ES-I3 (cell line): ENCODE measurements at regions not wholly inside any gene's neighbourhood (a gene's known extent, or its start where the extent isn't known, plus 50 kb on each side); places are given as distances from the start of the nearest gene placed in this dataset.

ENCODE experiments used
- H3K36me3 ChIP-seq: 2 replicates; pipeline ENCODE4 v1.6.1; 2013; ENCODE audit warnings: mild to moderate bottlenecking, low read length, control low read depth, moderate library complexity; ENCODE audit not compliant: insufficient read depth
- H3K4me1 ChIP-seq: 2 replicates; pipeline ENCODE4 v1.6.1; 2013; ENCODE audit warnings: mild to moderate bottlenecking, control low read depth, low read length; ENCODE audit not compliant: insufficient read depth
- H3K9ac ChIP-seq: 2 replicates; pipeline ENCODE4 v1.6.1; 2013; ENCODE audit warnings: low read depth, mild to moderate bottlenecking, low read length, moderate library complexity
- H3K9me3 ChIP-seq: 2 replicates; pipeline ENCODE4 v1.6.1; 2013; ENCODE audit warnings: mild to moderate bottlenecking, low read length, moderate library complexity; ENCODE audit not compliant: control insufficient read depth, insufficient read depth

DNA sequence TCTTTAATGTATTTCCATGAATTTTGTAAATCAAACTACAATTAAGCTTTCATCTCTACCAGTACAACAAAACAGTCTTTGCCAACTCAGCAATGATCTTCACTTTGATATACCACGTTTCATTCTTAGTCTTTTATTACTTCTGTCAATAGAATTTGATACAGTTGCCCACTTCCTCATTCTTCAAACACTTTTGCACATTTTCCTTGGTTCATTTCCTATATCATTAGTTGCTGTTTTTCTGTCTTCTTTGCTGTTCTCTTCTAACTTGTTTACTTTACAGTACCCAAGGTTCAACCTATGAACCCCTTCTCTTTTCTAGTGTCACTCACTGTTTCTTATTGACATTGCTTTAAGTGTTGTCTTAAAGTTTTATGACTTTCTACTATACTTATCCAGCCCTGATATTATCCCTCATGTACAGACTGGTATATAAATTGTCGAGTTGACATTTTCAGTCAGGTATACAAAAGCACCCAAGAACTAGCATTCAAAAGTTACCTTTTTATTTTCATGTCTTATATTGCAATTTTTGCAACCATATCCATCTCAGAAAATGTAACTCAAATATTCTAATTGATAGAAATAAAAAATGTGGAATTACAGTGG lies 903.1 kb downstream of the NSUN3 start:
- Histone ChIP-seq H3K4me1 (no peaks in the 10 kb centered on the region), H3K9me3 (no peaks in the 10 kb centered on the region), H3K36me3 (no peaks in the 10 kb centered on the region), H3K9ac (no peak overlapping the region)

DNA sequence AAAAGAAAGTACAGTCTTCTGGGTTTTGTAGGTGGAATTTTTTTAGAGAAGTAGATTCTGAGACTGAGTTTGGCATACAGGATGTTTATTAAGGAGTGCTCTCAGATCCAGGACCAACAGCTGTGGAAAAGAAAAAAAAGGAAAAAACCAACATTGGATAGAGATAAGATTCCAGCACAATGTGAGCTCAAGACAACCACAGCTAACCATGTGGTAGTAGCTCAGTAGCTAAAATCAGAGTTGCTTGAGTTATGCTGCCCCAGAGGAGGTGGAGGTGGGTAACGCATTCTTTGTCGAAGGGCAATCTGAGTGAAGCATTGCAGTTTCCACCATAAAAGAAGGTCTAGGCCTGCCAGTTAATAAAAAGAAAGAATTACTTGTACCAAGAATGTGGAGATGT lies 904.3 kb downstream of the NSUN3 start:
- Histone ChIP-seq H3K4me1 (no peaks in the 10 kb centered on the region), H3K9ac (no peak overlapping the region), H3K9me3 (no peaks in the 10 kb centered on the region), H3K36me3 (no peaks in the 10 kb centered on the region)

DNA sequence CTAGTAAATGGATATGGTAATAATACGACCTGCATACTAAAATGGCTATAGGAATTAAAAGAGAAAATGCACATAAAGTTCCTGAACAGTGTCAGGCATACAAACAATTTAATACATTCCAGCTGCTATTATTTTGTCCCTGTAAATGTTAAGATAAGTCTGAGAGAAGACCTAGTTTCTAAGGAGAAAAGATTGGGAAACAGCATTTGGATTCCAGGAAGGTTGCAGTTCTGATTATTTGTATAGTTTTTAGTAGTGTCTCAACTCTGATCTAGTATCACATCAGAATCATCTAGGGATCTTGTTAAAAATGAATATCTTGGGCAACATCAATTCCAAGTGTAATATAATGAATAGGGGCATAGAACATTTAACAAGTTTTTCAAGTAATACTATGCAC lies 905.7 kb downstream of the NSUN3 start:
- no peak overlapping the region for H3K9ac ChIP-seq
- no peaks in the 10 kb centered on the region for H3K9me3 ChIP-seq
- no peaks in the 10 kb centered on the region for H3K4me1 ChIP-seq
- no peaks in the 10 kb centered on the region for H3K36me3 ChIP-seq

DNA sequence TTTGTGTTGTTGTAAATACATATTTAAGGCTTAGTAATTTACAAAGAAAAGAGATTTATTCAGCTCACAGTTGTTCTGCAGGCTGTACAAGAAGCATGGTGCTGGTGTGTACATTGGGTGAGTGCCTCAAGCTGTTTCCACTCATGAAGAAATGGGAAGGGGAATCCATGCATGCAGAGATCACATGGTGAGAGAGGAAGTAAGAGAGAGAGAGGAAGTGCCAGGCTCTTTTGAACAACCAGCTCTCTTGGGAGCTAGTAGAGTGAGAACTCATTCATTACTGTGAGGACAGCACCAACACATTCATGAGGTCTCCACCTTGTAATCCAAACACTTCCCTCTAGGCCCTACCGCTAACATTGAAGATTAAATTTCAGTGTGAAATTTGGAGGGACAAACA lies 909.2 kb downstream of the NSUN3 start:
- Histone ChIP-seq H3K36me3 (no peaks in the 10 kb centered on the region), H3K4me1 (no peaks in the 10 kb centered on the region), H3K9ac (no peak overlapping the region), H3K9me3 (no peaks in the 10 kb centered on the region)

DNA sequence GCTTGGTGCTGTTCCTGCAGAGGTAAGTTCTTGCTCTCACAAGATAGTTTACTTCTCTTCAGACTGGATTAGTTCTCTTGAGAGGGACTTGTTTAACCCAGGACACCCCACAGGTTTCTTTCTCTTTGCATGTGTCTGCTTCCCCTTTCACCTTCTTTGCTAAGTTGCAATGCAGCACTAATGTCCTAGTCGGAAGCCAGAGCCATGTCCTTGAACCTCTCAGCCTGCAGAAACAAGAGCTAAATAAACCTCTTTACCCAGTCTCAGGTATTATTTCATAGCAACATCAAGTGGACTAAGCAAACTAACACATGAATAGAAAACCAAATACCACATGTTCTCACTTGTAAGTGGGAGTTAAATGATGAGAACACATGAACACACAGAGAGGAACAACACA lies 915.2 kb downstream of the NSUN3 start:
- no peaks in the 10 kb centered on the region for H3K9me3 ChIP-seq
- H3K36me3 ChIP-seq: no peaks in the 10 kb centered on the region
- no peak overlapping the region for H3K9ac ChIP-seq
- no peaks in the 10 kb centered on the region for H3K4me1 ChIP-seq

DNA sequence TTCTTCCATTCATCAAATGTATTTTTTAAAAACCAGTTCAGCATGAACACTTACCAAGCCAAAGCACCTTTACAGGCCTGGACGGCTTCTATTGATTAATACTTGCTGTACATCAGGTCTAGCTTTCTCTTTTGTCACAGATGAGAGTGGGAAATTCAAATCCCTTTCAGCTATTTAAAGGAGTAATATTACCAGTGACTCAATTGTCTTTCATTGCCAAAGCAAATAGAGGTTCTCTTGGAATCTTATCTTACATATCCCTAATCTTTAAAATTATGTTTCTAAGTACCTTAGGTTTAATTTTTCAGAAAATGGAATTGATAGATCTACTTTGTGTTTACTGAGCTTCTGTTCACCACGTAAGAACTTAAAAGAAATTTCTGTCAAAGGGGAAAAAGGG lies 922.9 kb downstream of the NSUN3 start:
- no peak overlapping the region for H3K9ac ChIP-seq
- H3K9me3 ChIP-seq: no peaks in the 10 kb centered on the region
- H3K4me1 ChIP-seq: no peaks in the 10 kb centered on the region
- H3K36me3 ChIP-seq: no peaks in the 10 kb centered on the region

DNA sequence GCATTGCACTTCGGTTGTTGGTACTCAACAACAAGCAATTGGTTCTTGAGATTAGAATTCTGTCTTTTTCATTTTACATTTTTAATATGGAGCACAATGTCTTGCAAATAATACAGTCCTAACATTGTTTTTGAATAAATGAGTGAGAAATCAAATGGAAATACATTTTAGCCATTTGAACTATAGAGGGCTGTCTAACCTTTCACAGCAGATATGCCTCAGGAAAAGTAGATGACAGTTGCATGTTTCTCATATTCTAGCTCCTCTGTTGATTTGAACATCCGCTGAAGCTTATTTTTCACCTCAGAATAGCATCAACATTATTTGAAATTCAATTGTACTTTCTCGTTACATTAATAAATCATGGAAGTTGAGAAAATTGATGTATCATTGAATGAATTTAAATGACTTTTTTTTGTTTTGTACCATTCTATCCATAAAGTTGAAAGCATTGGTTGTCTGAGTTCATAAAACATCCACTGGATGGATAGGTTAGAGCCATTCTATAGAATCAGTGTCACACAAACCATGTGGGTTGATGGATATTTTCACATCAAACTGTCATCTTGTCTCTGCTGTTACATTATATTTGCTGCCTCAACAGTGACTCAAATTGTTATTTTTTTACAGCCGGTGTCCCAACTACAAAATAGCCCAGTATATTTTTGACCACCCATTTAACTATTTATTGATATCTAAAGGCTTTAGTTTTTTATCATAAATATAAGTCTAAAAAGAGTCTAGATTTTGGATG lies 928.3 kb downstream of the NSUN3 start:
- no peaks in the 10 kb centered on the region for H3K4me1 ChIP-seq
- H3K36me3 ChIP-seq: no peaks in the 10 kb centered on the region
- H3K9me3 ChIP-seq: no peaks in the 10 kb centered on the region
- H3K9ac ChIP-seq: no peak overlapping the region

DNA sequence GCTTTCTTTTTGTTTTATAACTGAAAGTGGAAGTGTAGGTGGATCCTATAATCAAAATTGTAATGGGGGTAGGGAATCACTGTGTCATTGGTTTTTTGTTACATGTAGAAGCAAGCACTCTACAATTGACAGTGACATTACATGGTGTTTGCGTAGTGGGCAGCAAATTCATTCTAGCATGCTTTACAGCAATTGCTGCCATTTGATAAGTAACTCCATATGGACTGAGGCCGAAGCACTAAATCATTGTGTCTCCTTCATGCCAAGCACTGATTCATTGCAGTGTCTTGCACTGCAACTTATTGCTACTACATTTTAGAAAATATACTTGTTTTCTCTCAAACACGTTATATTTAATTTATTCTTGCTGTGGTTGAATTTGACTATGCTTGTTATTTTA lies 933.9 kb downstream of the NSUN3 start:
- no peaks in the 10 kb centered on the region for H3K4me1 ChIP-seq
- no peaks in the 10 kb centered on the region for H3K36me3 ChIP-seq
- H3K9me3 ChIP-seq: no peaks in the 10 kb centered on the region; the same call in 1 of the 2 replicates
- no peak overlapping the region for H3K9ac ChIP-seq

DNA sequence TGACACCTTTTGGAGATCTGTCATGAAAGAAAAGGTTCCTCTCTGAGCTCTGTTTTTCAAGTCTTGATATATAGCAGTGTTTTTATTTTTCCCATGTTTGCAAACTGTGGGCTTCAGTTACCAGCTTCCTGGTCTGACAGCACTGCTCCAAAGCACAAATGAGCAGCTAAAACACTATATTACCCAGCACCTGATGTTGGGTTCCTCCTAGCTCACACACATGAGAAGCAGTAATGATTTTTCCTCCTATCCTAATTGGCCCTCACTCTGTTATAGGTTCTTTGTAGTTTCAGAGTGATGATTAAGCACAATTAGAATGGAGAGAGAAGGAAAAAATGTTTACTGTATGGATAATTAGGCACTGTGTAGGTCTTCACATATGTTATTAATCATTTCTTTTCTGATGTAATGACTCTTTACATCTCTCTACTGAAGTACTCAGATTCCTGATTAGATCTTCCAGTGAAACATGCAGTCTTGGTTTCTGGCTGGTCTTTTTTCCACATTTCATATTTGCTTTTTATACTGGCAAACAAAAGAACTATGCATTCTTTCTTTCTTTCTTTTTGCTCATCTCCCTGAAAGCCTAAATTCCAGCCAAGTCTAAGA lies 939.7 kb downstream of the NSUN3 start:
- H3K9ac ChIP-seq: no peak overlapping the region
- no peaks in the 10 kb centered on the region for H3K4me1 ChIP-seq
- no peaks in the 10 kb centered on the region for H3K36me3 ChIP-seq
- H3K9me3 ChIP-seq: no peaks in the 10 kb centered on the region; the same call in 1 of the 2 replicates

DNA sequence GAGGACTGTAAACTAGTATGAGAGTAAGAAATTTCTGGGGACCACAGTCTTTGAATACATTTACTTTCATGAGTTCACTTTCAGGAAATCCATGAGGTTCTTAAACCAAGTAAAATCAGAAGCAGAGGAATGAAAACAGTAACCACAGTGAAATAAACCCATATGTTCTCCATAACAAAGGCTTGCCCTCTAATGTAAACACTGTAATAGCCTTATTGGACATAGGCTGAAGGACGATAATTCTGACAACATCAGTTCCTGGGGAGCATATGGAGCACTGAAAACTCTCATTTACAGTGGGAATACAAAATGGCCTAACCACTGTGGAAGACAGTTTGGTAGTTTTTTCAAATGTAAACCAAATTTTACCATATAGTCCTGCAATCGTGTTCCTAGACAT lies 965.8 kb downstream of the NSUN3 start:
- H3K4me1 ChIP-seq: no peaks in the 10 kb centered on the region

DNA sequence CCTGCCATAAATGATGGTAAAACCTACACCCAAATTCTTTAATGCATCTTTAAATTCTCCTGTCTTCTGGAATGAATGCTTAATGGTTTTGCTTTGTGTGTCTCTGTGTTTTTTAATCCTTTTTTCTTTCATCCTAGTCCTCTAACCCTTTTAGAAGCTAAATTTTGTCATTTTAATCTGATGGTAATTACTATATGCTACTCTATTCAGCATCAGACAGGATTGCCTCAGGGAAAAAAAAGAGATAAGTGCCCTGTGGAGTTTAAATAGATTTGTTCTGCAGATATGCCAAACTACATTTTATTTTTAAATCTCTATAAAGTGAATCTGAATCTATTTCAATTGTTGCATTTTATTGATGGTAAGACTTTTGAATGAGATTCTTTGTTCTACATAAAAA lies 966.8 kb downstream of the NSUN3 start:
- H3K9ac ChIP-seq: no peak overlapping the region
- no peaks in the 10 kb centered on the region for H3K9me3 ChIP-seq
- no peaks in the 10 kb centered on the region for H3K36me3 ChIP-seq
- H3K4me1 ChIP-seq: no peaks in the 10 kb centered on the region

More for the DNA sequence above, 965.8 kb downstream of the NSUN3 start:
- Histone ChIP-seq H3K36me3 (no peaks in the 10 kb centered on the region), H3K9me3 (no peaks in the 10 kb centered on the region), H3K9ac (no peak overlapping the region)

DNA sequence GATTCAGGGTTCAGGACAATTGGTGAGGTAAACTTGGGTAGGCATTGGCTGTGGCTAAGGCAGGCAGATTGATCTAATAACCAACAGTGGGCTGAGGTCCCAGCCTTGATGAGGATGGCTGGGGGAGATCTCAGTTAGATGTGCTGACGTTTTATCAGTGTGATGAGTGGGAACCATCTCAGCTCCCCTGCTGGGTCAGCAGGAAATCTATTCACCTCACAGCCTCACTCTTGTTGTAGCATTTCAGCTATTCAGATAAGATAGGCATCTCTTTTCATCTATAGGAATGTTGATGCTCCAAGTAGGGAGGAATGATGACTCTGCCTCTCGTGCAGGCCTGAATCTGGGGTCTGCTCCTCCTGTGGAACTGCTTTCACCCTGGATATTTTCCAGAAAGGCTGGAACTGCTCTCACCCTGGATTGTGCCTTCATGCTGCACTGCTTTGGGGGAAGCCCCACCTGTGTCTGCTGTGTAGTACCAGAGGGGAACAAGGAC lies 973.7 kb downstream of the NSUN3 start:
- no peak overlapping the region for H3K9ac ChIP-seq
- H3K9me3 ChIP-seq: no peaks in the 10 kb centered on the region
- no peaks in the 10 kb centered on the region for H3K36me3 ChIP-seq
- H3K4me1 ChIP-seq: no peaks in the 10 kb centered on the region

DNA sequence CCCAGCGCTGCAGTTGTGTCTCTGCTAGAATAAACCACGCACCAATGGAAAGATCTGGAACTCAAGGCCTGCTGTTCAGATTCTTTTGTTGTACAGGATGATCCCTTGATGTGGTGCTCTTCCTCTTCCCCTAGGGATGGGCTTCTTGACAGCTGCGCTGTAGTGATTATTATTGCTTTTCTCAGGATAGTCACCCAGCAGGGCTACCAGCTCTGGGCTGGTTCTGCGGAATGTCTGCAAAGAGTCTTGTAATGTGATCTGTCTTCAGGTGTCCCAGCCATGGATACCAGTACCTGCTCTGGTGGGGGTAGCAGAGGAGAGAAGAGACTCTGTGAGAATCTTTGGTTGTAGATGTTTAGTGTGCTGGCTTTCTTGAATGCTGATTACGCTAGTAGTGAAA lies 974.2 kb downstream of the NSUN3 start:
- H3K9ac ChIP-seq: no peak overlapping the region
- H3K36me3 ChIP-seq: no peaks in the 10 kb centered on the region
- H3K4me1 ChIP-seq: no peaks in the 10 kb centered on the region
- H3K9me3 ChIP-seq: no peaks in the 10 kb centered on the region

DNA sequence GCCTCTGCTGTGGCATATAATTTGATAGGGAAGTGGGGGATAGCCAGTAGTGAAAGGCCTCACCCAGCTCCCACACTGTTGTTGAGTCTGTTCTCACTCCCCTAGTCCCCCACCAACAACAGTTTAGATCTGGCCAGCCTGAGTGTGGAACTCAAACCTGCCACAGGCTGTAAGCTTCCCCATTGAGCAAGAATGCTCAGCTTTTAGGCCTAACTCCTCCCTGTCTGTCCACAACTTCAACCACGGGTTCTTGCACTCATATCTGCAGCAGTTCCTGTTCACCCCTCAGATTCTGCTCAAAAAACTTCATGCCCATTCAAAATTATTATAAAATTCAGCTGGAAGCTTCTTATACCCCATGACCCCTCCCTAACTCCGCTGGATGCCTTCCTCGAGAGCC lies 975.1 kb downstream of the NSUN3 start:
- H3K36me3 ChIP-seq: no peaks in the 10 kb centered on the region
- H3K9me3 ChIP-seq: no peaks in the 10 kb centered on the region
- no peak overlapping the region for H3K9ac ChIP-seq
- H3K4me1 ChIP-seq: no peaks in the 10 kb centered on the region

DNA sequence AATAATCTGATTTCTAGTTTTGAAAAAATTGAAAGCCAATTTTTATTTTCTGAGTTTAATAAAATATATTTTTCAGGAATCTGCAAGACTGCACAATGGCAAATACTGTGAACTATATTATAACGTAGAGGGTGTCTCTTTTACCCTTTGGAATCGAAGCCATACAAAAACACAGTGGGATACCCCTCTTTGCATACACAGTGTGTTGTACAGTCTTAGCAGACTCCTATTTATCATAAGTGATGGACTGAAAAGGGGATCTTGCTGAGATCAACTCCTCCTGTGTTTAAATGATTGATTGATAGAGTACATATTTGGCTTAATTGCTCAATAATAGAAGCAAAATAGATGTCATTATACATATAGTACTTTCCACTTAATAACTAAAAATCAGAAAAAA lies 981.2 kb downstream of the NSUN3 start:
- Histone ChIP-seq H3K9ac (no peak overlapping the region), H3K4me1 (no peaks in the 10 kb centered on the region), H3K9me3 (no peaks in the 10 kb centered on the region), H3K36me3 (no peaks in the 10 kb centered on the region)
